ENCODE measurements at regions not wholly inside any gene's neighbourhood (a gene's known extent, or its start where the extent isn't known, plus 50 kb on each side); places are given as distances from the start of the nearest gene placed in this dataset.
A peak's percentile ranks its signal among the peaks of the same experiment; 100 is the strongest.
"Not testable (repeated sequence)": the region's sequence is repeated elsewhere in the genome, so short reads cannot be mapped to it uniquely, and the experiment has no call there.

GRCh38 chr12:22810036-22810435, 185.1 kb downstream of the ETNK1 start:
- no peak for DNase-seq (ENCODE audit: low read depth)

- DNase-seq (ENCODE audit: low read depth), result no peak
Measured at GRCh38 chr12:22812531-22812930, 187.6 kb downstream of the ETNK1 start.

DNA sequence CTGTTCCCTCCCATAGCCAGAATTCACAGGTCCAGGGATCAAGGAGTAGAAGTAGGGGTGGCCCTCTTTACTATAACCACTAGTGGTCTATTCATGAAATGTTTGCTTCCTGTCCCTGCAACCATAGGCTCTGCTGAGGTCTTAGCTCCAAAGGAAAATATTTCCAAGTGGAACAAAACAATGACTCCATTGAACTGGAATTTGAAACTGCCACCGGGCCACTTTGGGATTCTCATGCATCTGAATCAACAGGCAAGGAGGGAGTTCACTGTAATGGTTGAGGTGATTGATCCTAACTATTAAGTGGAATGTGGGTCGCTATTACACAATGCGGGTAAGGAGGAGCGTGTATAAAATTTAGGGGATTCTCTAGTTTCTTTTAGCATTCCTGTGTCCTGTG, 197.0 kb downstream of the ETNK1 start:
- DNase-seq (ENCODE audit: low read depth), result peak; percentile 22

DNA sequence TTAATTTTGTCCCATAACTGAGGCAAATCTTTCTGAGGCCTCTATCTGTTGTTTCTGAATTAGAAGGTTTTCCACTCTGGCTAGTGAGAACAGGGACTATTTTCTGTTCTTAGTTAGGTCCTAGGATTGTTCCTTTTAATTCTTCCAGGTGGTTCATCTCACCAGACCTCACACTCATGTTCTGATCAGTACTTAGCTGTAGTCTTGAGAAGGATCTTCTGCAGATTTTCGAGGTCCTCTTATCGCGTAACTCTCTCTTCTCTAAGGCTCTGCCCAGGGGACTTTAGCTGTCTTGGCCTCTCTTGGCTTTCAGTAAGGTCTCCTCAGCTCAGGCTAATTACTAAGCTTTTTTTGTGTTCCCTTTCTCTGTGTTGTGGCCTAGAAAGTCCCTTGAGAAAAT, 201.1 kb downstream of the ETNK1 start:
- DNase-seq (ENCODE audit: low read depth), result no peak

DNA sequence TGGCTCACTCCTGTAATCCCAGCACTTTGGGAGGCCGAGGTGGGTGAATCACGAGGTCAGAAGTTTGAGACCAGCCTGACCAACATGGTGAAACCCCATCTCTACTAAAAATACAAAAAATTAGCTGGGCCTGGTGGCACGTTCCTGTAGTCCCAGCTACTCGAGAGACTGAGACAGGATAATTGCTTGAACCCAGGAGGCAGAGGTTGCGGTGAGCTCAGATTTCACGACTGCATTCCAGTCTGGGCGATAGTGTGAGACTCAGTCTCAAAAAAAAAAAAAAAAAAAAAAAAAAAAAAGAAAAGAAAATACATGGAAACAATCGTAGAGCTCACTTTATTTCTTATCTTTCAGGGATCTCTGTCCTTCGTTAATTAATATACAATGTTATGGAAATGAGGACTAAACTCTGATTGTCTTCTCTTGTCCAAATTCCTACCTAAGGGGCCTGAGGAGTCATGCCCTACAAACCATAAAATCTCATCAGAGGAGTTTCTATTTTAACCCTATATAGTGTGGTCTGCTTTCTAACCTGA, 201.5 kb downstream of the ETNK1 start:
- DNase-seq (ENCODE audit: low read depth), result not testable (repeated sequence)

DNA sequence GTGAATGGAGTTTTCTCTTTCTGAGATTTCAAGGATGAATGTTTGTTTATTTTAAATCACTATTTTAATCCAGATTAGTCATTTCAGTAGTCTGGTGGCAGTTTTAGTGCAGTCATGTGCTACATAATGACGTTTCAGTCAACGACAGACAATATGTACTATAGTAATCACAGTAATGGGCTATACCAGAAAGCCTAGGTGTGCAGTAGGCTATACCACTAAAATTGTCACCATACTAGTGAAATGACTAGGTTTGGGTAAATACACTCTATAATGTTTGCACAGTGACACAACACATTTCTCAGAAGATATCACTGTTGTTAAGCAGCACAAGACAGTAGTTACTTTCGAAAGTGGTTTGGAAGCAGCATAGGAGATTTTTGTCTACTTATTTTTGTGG, 203.1 kb downstream of the ETNK1 start:
- DNase-seq (ENCODE audit: low read depth), result no peak

DNA sequence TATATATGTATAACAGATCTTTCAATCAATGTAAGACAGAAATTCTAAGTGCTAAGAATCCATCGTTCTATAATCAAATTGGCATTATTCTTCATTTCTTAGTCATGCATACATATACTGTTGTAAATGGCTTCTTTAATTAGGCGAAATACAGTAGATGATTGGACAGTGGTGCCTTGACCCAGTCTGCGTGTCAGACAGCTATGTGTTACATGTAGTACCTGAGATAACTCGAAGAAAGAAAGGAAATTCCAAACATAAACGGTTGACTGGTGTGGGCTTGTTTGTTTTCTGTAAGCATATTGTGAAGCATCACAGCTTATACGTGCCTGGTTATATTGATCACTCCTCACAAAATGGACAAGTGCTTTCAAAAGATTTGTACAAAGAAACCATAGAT, 210.5 kb downstream of the ETNK1 start:
- no peak for DNase-seq (ENCODE audit: low read depth)

GRCh38 chr12:22850185-22850584, 225.2 kb downstream of the ETNK1 start:
- DNase-seq (ENCODE audit: low read depth), result no peak

GRCh38 chr12:22851532-22851931, 226.6 kb downstream of the ETNK1 start:
- no peak for DNase-seq (ENCODE audit: low read depth)

- DNase-seq (ENCODE audit: low read depth), result no peak
Measured at GRCh38 chr12:22855456-22855855, 230.5 kb downstream of the ETNK1 start.

DNA sequence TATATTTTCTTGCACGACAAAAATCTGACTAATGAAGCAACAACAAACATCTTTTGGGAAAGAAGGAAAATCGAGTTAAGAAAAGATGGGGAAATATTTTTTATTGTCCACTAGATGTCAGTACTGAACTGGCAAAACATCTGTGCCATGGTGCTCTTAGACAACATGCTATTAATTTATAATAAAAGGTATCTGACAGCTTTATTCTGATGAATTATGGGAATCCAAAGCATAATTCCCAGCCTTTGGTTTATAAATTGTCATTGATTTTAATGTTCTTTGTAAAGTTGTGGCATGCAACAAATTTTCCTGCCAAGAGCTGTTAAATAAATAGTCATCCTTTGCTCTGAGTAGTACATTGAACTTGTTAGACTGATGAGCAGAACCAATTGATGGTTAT, 231.2 kb downstream of the ETNK1 start:
- peak; percentile 22 for DNase-seq (ENCODE audit: low read depth)

DNA sequence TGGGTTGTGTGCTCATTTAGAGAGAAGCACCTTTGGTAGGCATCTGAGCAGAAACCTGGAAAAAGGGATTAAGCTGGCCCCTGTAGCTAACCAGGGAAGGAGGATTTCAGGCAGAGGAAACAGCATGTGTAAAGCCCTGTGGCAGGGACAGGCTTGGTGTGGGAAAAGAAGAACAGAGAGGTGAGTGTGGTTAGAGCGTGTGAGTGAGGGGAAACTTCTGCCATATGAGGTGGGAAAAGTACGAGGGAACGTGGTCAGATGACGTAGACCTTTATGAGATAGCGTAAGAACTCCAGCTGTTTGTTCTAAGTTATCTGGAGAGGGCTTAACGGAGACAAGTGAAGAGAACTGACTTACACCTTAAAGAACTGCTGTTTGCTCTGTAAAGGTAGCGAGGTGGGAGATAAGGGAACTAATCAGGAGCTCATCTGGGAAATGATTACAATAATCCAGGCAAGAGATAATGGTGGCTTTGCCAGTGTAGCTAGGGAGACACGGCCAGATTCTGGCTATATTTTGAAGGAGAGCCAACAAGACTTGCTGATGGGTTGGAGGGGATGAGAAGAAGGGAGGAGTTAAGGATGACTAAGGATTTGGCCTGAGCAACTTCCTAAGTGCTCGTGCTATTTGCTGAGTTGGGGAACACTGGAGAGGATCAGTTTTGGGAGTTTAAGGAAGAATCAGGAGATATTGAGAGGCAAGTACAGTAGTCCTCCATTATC, 234.0 kb downstream of the ETNK1 start:
- DNase-seq (ENCODE audit: low read depth), result peak; percentile 8

GRCh38 chr12:22860926-22861325, 236.0 kb downstream of the ETNK1 start:
- DNase-seq (ENCODE audit: low read depth), result no peak

DNA sequence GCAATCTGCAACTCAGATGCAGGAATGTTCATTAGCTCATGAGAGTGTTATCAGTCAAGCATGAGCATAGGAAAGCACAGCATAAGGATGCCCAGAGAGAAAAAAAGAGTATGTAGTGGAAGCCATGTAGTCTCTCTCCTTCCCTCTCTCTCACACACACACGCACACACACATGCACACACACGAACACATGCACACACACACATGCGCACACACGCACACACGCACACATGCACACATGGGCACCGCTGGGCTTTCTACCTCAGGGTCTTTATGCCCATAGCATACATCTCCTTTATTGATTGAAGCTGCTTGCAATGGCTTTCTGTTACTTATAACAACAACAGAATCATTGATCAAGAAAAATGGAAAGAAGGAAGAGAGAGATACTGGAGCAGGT, 240.9 kb downstream of the ETNK1 start:
- DNase-seq (ENCODE audit: low read depth), result no peak

- no peak for DNase-seq (ENCODE audit: low read depth)
Measured at GRCh38 chr12:22866406-22866805, 241.4 kb downstream of the ETNK1 start.

DNA sequence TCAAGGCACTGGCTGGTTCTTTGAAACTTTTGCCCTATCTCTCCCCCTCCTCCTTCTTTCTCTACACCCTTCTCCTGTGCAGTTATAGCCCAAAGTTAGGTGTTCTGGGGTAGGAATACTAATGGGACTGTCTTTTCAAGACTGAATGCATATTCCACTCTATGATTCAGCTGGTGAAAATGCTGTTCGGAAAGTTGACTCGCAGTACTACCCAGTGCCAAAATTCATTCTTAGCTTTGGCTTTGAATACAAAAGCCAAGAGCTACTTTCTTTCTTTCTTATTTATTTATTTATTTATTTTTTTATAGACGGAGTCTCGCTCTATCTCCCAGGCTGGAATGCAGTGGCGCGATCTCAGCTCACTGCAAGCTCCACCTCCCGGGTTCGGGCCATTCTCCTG, 249.2 kb downstream of the ETNK1 start:
- DNase-seq (ENCODE audit: low read depth), result no peak

- no peak for DNase-seq (ENCODE audit: low read depth)
Measured at GRCh38 chr12:22876262-22876661, 251.3 kb downstream of the ETNK1 start.

DNA sequence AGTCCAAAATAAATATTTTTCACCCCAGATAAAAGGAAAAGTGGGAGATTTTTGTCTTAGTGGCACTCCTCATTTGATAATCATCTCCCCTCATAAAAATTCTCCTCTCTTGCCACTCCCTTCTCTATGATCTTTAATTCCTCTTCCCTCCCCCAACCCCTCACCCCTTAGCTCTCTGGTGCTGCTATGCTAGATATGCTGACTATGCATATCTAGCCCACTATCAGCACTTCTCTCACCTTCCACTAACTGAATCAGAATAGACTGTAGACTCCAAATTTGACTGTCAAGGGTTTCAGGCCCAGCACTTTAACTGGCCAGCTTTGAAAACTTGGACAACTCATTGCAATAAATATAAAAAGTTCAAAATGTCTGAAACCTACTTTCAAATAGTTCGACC, 254.2 kb downstream of the ETNK1 start:
- no peak for DNase-seq (ENCODE audit: low read depth)

DNA sequence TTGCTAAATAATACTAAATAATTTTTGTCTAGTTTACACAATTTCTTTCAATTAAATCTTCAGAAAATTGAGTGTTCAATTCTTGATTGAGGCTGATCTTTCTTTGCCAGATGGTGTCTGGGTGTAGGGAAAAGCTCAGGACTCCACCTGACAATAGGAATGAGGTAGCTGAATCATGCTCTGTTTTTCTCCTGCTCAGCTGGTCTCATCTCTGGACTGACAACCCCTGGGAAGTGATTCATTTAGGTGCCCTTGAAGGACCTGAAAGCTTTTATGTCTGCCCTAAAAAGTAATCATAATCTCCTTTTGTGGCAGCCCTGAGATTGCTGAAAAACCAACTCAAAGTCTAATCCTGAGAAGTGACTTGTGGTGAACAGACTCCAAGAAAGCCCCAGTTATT, 255.4 kb downstream of the ETNK1 start:
- no peak for DNase-seq (ENCODE audit: low read depth)

GRCh38 chr12:22880807-22881206, 255.8 kb downstream of the ETNK1 start:
- DNase-seq (ENCODE audit: low read depth), result no peak

DNA sequence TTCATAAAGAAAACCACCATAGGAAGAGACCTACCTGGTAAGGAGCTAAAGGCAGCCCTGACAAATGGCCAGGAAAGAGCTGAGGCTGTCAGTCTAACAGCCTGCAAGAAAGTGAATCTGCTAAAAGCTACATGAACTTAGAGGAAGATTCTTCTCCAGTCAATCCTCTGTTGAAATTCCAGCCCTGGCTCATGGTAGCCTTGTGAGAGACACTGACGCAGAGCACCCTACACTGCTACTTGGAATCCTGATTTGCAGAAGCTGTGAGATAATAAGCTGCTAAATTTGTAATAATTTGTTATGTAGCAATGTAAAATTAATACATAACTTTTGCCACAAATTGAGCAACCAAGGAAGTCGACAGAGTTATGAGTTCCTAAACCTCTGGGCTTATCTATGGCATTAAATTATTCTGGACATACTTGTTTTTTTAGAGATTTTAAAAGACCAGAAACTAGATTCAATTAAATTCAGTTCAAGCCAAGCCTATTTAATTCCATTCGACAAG, 257.0 kb downstream of the ETNK1 start:
- no peak for DNase-seq (ENCODE audit: low read depth)

GRCh38 chr12:22882559-22882958, 257.6 kb downstream of the ETNK1 start:
- no peak for DNase-seq (ENCODE audit: low read depth)

- no peak for DNase-seq (ENCODE audit: low read depth)
Measured at GRCh38 chr12:22893878-22894277, 268.9 kb downstream of the ETNK1 start.

- no peak for DNase-seq (ENCODE audit: low read depth)
Measured at GRCh38 chr12:22899184-22899583, 274.2 kb downstream of the ETNK1 start.

Measured in HS-5 (cell line).